HepG2 (cell line): ENCODE measurements at regions not wholly inside any gene's neighbourhood (a gene's known extent, or its start where the extent isn't known, plus 50 kb on each side); places are given as distances from the start of the nearest gene placed in this dataset.

Experiments
- NAIF1 ChIP-seq: sonication (generic); formaldehyde crosslinking; IDR thresholded peaks from 2 replicates; pipeline ENCODE4 v1.5.0; 2020; ENCODE audit warnings: mild to moderate bottlenecking, missing genetic modification reagents, borderline replicate concordance
- SMAD1 ChIP-seq: sonication (generic); formaldehyde crosslinking; IDR thresholded peaks from 2 replicates; pipeline ENCODE4 v1.4.0; 2020; ENCODE audit warnings: missing genetic modification reagents, low read depth, mild to moderate bottlenecking, borderline replicate concordance
- SNAPC4 ChIP-seq: sonication (generic); formaldehyde crosslinking; IDR thresholded peaks from 2 replicates; pipeline ENCODE4 v1.4.0; 2020; ENCODE audit warnings: mild to moderate bottlenecking, missing genetic modification reagents
- SOX13 ChIP-seq, 3 experiments: fragments of 450-650 bp in 1 of 3; sonication (generic) in 1 of 3; formaldehyde crosslinking in 1 of 3; IDR thresholded peaks in 2 of 3; conservative IDR thresholded peaks in 1 of 3; 2 replicates each; pipeline versions ENCODE4 v1.5.0 to v1.6.1; 2016 to 2020; ENCODE audit warnings: antibody characterized with exemption in 1 of 3, mild to moderate bottlenecking in 1 of 3, missing compliant biosample characterization in 1 of 3, missing genetic modification reagents in 1 of 3, moderate library complexity in 1 of 3
- SOX6 ChIP-seq, 2 experiments: fragments of 450-650 bp in 1 of 2; sonication (generic) in 1 of 2; formaldehyde crosslinking in 1 of 2; IDR thresholded peaks; 2 replicates each; pipeline versions ENCODE4 v1.4.0 to v1.6.1; 2017 to 2020; ENCODE audit warnings: antibody characterized with exemption in 1 of 2, mild to moderate bottlenecking in 1 of 2, missing genetic modification reagents in 1 of 2
- TARDBP ChIP-seq: sonication (generic); formaldehyde crosslinking; IDR thresholded peaks from 2 replicates; pipeline ENCODE4 v1.8.0; 2022; ENCODE audit warnings: mild to moderate bottlenecking, missing genetic modification reagents
- ZBTB40 ChIP-seq, 2 experiments: fragments of 450-650 bp in 1 of 2; sonication (generic) in 1 of 2; formaldehyde crosslinking in 1 of 2; IDR thresholded peaks; 2 replicates each; pipeline versions ENCODE4 v1.6.1 to v1.8.0; 2016 to 2022; ENCODE audit warnings: antibody characterized with exemption in 1 of 2, mild to moderate bottlenecking in 1 of 2, missing genetic modification reagents in 1 of 2
- ZEB1 ChIP-seq: IDR thresholded peaks from 2 replicates; pipeline ENCODE4 v1.6.1; 2012; ENCODE audit warnings: mild to moderate bottlenecking, low read depth, inconsistent platforms; ENCODE audit not compliant: insufficient replicate concordance
- ZNF317 ChIP-seq: sonication (generic); formaldehyde crosslinking; IDR thresholded peaks from 2 replicates; pipeline ENCODE4 v1.5.0; 2020; ENCODE audit warnings: mild to moderate bottlenecking, missing genetic modification reagents
- ZNF354B ChIP-seq: sonication (generic); formaldehyde crosslinking; IDR thresholded peaks from 2 replicates; pipeline ENCODE4 v1.8.0; 2022; ENCODE audit warnings: mild to moderate bottlenecking, missing genetic modification reagents
- ZNF513 ChIP-seq: sonication (generic); formaldehyde crosslinking; conservative IDR thresholded peaks from 2 replicates; pipeline ENCODE4 v1.5.0; 2020; ENCODE audit warnings: missing genetic modification reagents

GRCh38 chr15:72887376-72887775 lies 103.8 kb upstream of the ADPGK start (continued):
- no peak for TF ChIP-seq ZBTB40 (IDR thresholded peaks at IDR 0.05)
- no peak for TF ChIP-seq ZBTB40 (CRISPR knock-in tag; IDR thresholded peaks at IDR 0.05)
- TF ChIP-seq SOX6 (IDR thresholded peaks at IDR 0.05): no peak
- no peak for TF ChIP-seq SOX6 (CRISPR knock-in tag; IDR thresholded peaks at IDR 0.05)
- no peak for TF ChIP-seq SMAD1 (CRISPR knock-in tag)
- no peak for TF ChIP-seq NAIF1 (CRISPR knock-in tag)
- TF ChIP-seq ZEB1: no peak
- TF ChIP-seq TARDBP (CRISPR knock-in tag): no peak
- no peak for TF ChIP-seq ZNF354B
- TF ChIP-seq ZNF513 (CRISPR knock-in tag): no peak
- TF ChIP-seq SOX13 (IDR thresholded peaks at IDR 0.05): no peak
- no peak for TF ChIP-seq SOX13 (CRISPR knock-in tag; conservative IDR thresholded peaks at IDR 0.05 in 1 of 2, IDR thresholded peaks at IDR 0.05 in 1 of 2)
- no peak for TF ChIP-seq ZNF317
- no peak for TF ChIP-seq SNAPC4 (CRISPR knock-in tag)
- TF ChIP-seq, all 625 proteins: peak for 0
